ENCODE measurements at regions not wholly inside any gene's neighbourhood (a gene's known extent, or its start where the extent isn't known, plus 50 kb on each side); places are given as distances from the start of the nearest gene placed in this dataset.

DNA sequence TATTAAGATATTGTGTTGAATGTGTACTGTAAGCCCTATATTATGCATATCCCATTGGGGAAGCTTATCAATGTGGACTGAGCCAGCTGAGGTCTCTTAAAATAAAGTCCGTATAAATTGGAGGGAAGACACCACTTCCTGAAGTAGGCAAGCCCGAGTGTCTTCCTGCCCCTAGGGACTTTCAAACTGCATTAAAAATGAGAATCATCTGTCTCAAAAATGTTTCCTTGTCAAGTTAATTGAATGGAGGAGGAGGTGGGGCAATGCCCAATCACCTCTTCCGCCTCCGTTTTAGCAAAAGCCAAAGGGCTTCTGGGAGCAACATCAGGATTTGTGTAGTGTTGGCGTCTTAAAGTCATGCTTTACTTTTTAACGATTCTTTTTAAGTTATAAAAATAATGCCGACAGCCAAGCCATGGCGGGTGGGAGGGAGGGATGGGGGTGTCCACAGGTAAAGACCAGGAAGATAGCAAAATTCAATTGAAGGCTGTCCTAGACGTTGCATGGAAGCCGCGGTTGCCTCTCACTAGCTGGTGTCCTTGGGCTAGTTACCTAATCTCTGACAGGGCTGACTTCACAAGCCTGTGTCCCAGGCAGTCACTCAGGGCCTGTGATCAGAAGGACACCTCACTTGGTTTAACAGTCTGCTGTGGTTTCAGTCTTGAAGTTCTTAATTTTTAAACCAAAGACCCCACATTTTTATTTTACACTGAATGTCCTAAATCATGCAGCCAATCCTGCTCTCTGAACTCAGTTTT is 524.9 kb upstream of the PROK2 start:
- no peak for TF ChIP-seq Cebpa-rat (IDR thresholded peaks at IDR 0.05)
- Histone ChIP-seq H3K36me3 (no peaks in the 10 kb centered on the region), H3K4me1 (peaks cover 46 to 64% (median 57%) of the 10 kb centered on the region in 10 experiments), H3K4me2 (peak overlapping the region; percentile 82 to 95 (median 90)), H3K27me3 (no peaks in the 10 kb centered on the region), H3K9me3 (replicated peaks in 1 of 11) (no peaks in the 10 kb centered on the region), H3K4me3 (peak overlapping the region in 8 of 10 experiments; percentile 15 to 62 (median 46); a peak in 9 of 20 replicates), H4K20me1 (no peaks in the 10 kb centered on the region), H3K27ac (peak overlapping the region; percentile 56 to 93 (median 87); a peak in 21 of 22 replicates), H3K9ac (peak overlapping the region in 10 of 11 experiments; percentile 31 to 78 (median 76); a peak in 20 of 22 replicates)

DNA sequence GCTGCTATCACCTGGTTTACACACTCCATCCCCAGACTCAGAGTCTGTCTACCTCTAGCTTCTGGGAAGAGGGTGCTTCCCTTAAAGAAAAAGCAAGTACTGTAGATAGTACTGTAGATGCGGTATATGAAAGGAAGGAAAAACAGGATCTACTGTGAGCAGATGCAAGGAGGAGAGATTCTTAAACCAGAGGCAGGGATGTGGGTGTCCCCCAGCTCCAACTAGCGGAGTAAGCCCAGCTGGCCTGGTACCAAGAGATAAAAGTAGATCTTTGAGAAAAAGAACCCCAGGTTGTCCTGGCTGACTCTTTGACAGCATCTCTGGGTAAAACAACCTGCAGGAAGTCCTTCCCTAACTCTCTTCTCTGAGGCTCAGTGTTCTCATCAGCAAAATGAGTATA is 523.7 kb upstream of the PROK2 start:
- Histone ChIP-seq H3K27me3 (no peaks in the 10 kb centered on the region), H3K9ac (peak overlapping the region in 2 of 11 experiments; percentile 52 to 66; a peak in 3 of 22 replicates), H3K4me1 (peaks cover 46 to 64% (median 57%) of the 10 kb centered on the region in 10 experiments), H4K20me1 (no peaks in the 10 kb centered on the region), H3K27ac (peak overlapping the region in 8 of 11 experiments; percentile 81 to 93 (median 88); a peak in 12 of 22 replicates), H3K9me3 (replicated peaks in 1 of 11) (no peaks in the 10 kb centered on the region), H3K4me2 (peak overlapping the region in 10 of 11 experiments; percentile 82 to 95 (median 92); a peak in 20 of 22 replicates), H3K4me3 (no peak overlapping the region), H3K36me3 (no peaks in the 10 kb centered on the region)
- no peak for TF ChIP-seq Cebpa-rat (IDR thresholded peaks at IDR 0.05)

DNA sequence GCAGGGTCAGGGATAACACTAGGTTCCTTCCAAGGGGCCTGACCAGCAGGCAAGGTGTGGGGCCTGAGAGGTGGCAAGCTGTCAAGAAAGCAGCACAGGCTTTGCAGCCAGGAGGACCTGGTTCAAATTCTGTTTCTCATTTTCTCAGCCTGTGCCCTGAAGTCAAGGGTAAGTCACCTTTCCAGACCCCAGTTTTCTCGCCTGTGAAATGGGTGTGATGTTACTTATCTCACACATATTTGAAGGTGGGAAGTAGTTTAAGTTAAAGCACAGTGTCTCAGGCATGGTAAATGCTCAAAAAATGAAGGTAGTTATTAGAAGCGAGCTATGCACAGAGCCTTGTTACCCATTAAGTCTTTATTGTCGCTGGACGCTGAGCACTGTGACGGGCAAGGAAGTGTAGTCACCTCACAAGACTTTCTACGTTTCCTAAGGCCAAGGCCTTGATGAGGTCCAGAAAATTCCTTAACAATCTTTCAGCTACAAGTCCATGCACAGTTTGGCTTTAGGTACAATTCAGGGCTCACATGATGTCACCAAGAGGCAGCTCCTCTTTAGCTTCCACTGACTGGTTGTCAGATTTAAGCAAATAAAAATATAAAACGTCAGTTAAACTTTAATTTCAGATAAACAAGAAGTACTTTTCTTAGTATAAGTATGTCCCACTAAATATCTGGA is 522.6 kb upstream of the PROK2 start:
- H4K20me1 ChIP-seq: no peaks in the 10 kb centered on the region
- H3K4me3 ChIP-seq: no peak overlapping the region
- TF ChIP-seq Cebpa-rat (IDR thresholded peaks at IDR 0.05): no peak
- H3K36me3 ChIP-seq: no peaks in the 10 kb centered on the region
- H3K9me3 ChIP-seq (replicated peaks in 1 of 11): no peaks in the 10 kb centered on the region
- peak overlapping the region in 8 of 11 experiments; percentile 8 to 95 (median 85); a peak in 14 of 22 replicates for H3K4me2 ChIP-seq
- peaks cover 36 to 60% (median 53%) of the 10 kb centered on the region in 10 experiments for H3K4me1 ChIP-seq
- no peak overlapping the region for H3K27ac ChIP-seq
- no peaks in the 10 kb centered on the region for H3K27me3 ChIP-seq
- H3K9ac ChIP-seq: no peak overlapping the region

DNA sequence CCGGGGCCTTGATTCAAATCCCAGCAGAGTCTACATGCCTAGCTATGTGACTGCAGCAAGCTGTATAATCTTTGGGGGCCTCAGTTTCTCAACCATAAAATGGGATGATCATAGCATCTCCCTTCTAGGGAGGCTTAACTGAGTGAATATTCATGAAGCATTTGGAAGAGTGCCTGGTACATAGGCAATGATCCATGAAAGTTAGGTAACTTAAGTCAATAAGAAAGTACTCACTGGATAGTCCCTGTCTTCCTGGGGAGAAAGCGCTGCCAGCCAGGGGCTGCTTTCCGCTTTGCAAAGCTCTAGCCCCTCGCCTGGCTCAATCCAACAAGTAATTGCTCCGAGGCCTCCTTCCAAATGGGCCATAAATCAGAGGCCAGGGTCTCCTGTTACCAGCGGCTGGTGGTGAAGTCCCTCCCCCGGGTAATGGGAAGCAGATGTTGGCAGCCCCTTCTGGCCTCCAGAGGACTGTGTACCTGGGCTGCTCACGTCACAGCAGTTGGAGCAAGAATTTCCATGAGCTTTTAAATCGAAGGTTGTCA is 521.9 kb upstream of the PROK2 start:
- no peaks in the 10 kb centered on the region for H4K20me1 ChIP-seq
- no peaks in the 10 kb centered on the region for H3K36me3 ChIP-seq
- peaks cover 29 to 53% (median 46%) of the 10 kb centered on the region in 10 experiments for H3K4me1 ChIP-seq
- no peaks in the 10 kb centered on the region for H3K27me3 ChIP-seq
- H3K9me3 ChIP-seq (replicated peaks in 1 of 11): no peaks in the 10 kb centered on the region
- no peak for TF ChIP-seq Cebpa-rat (IDR thresholded peaks at IDR 0.05)
- no peak overlapping the region for H3K4me3 ChIP-seq
- peak overlapping the region in 8 of 11 experiments; percentile 8 to 95 (median 38); a peak in 14 of 22 replicates for H3K4me2 ChIP-seq
- H3K9ac ChIP-seq: no peak overlapping the region
- no peak overlapping the region for H3K27ac ChIP-seq

DNA sequence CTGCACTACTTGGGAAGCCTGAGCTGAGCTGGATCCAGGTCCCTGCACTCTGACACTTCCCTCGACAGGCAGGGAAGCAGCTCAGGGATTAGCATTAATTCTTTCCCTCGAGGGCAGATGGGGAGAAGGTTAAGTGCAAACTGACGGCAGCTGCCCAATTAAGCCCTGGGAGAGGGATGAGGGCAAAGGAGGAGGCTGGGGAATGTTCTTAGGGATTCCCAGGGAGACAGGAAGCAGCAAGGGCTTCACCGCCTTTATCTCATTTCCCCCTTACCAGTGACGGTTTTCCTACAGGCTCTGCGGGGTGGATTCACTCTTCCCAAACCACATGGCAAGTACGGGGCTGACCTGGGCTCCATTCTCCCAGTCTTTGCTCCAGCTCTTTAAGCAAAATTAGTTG is 519.0 kb upstream of the PROK2 start:
- TF ChIP-seq Cebpa-rat (IDR thresholded peaks at IDR 0.05): no peak
- Histone ChIP-seq H4K20me1 (no peaks in the 10 kb centered on the region), H3K36me3 (no peaks in the 10 kb centered on the region), H3K9me3 (replicated peaks in 1 of 11) (no peaks in the 10 kb centered on the region; a peak in 1 of 22 replicates), H3K27me3 (no peaks in the 10 kb centered on the region), H3K4me1 (peaks cover 9 to 25% (median 22%) of the 10 kb centered on the region in 10 experiments), H3K4me2 (no peak overlapping the region), H3K27ac (no peak overlapping the region), H3K9ac (no peak overlapping the region), H3K4me3 (no peak overlapping the region)

DNA sequence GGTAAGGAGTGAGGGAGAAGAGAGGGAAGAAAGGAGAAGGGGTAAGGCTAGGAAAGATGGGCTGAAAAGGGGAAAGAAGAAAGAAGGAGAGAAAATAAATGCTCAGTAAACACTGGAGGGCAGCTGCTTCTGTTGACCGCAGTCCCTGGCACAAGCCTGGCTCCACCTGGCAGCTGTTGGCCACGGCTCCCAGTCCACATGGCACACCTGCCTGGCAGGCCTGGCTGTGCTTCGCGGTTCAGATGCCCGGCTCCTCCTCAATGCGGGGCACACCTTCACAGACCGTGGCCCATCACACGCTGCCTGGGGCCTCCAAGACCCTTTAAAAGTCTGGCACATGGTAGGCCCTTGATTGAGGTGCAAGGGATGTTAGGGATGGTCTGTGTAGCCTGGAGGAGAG is 516.8 kb upstream of the PROK2 start:
- no peak for TF ChIP-seq Cebpa-rat (IDR thresholded peaks at IDR 0.05)
- Histone ChIP-seq H3K9ac (no peak overlapping the region), H3K9me3 (replicated peaks in 1 of 11) (no peaks in the 10 kb centered on the region; a peak in 1 of 22 replicates)

DNA sequence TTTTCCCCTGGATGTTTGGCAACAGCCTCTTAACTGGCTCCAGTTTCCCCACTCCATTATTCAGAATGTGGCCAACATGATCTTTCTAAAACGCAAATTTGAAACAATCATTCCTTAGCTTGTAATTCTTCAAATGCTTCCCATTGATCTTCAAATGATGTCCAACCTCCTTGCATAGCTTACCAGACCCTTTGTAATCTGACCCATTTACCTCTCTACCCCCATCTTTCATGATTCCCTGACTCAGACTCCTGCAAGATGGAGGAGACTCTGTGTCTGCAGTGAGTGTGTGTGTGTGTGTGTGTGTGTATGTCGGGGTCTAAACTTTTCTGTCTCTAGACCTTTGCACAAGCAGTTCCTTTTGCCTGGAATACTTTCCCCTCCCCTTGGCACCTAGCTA is 515.7 kb upstream of the PROK2 start:
- no peaks in the 10 kb centered on the region; a peak in 1 of 22 replicates for H3K9me3 ChIP-seq (replicated peaks in 1 of 11)
- H3K9ac ChIP-seq: no peak overlapping the region
- TF ChIP-seq Cebpa-rat (IDR thresholded peaks at IDR 0.05): no peak

More for the DNA sequence above, 516.8 kb upstream of the PROK2 start:
- peaks cover under 1 to 13% (median 3%) of the 10 kb centered on the region in 10 experiments; a peak in 18 of 20 replicates for H3K4me1 ChIP-seq
- H3K27ac ChIP-seq: no peak overlapping the region
- H3K36me3 ChIP-seq: no peaks in the 10 kb centered on the region
- no peaks in the 10 kb centered on the region for H3K27me3 ChIP-seq
- H3K4me2 ChIP-seq: no peak overlapping the region
- H4K20me1 ChIP-seq: no peaks in the 10 kb centered on the region
- H3K4me3 ChIP-seq: no peak overlapping the region

DNA sequence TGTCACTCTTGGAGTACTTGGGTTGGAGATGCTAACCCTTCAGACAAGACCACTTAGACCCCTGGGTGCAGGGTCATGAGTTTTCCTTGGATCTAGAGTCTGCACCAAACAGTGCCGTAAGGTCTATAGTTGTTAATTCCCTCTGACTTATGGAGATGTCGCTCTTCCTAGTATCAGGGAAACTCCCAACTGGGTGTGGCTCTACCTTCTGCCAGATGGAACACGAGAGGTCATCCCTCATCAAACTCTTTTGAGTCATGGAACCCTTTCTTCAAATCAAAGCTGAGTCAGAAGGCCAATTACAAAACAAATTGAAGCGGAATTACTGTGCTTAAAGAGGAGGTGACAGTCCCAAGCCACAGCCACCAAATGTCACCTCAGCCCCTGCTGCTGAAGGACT is 514.9 kb upstream of the PROK2 start:
- no peak overlapping the region for H3K4me3 ChIP-seq
- no peak overlapping the region for H3K9ac ChIP-seq
- no peak overlapping the region for H3K27ac ChIP-seq
- H3K36me3 ChIP-seq: no peaks in the 10 kb centered on the region
- peaks cover 0 to 13% (median 0%) of the 10 kb centered on the region in 10 experiments; a peak in 8 of 20 replicates for H3K4me1 ChIP-seq
- H4K20me1 ChIP-seq: no peaks in the 10 kb centered on the region
- H3K4me2 ChIP-seq: peak overlapping the region in 4 of 11 experiments; percentile 24 to 61 (median 42); a peak in 3 of 22 replicates
- no peaks in the 10 kb centered on the region for H3K27me3 ChIP-seq
- TF ChIP-seq Cebpa-rat (IDR thresholded peaks at IDR 0.05): no peak
- no peaks in the 10 kb centered on the region; a peak in 1 of 22 replicates for H3K9me3 ChIP-seq (replicated peaks in 1 of 11)

More for the DNA sequence above, 515.7 kb upstream of the PROK2 start:
- Histone ChIP-seq H3K4me2 (no peak overlapping the region), H4K20me1 (no peaks in the 10 kb centered on the region), H3K4me1 (peaks cover 0 to 13% (median 0%) of the 10 kb centered on the region in 10 experiments; a peak in 8 of 20 replicates), H3K27me3 (no peaks in the 10 kb centered on the region), H3K4me3 (no peak overlapping the region), H3K27ac (no peak overlapping the region), H3K36me3 (no peaks in the 10 kb centered on the region)

DNA sequence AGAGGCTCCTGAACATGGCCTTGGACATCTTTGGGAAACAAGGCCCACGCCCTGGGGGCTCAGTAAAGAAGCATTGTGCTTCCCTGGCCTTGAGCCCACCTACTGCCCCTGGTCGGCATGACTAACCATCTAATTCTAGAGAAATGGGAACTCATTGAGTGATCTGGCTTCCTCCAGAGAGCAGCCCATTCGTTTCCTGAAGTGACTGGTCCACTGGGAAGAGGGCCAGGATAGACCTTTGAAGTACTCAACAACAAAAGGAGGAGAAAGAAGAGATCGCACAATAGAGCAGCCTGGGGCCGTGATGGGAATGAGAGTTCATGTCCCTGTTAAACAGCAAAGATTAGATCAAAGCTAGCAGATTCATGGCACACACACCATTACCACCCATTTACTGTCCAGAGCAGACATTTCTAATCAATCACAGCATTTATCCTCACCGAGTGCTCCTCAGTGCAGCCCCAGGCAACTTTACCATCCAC is 514.4 kb upstream of the PROK2 start:
- Histone ChIP-seq H3K4me2 (peak overlapping the region in 5 of 11 experiments; percentile 24 to 61 (median 35); a peak in 6 of 22 replicates), H3K9ac (no peak overlapping the region), H4K20me1 (no peaks in the 10 kb centered on the region), H3K27me3 (no peaks in the 10 kb centered on the region), H3K9me3 (replicated peaks in 1 of 11) (no peaks in the 10 kb centered on the region; a peak in 1 of 22 replicates), H3K4me1 (peaks cover 0 to 13% (median 0%) of the 10 kb centered on the region in 10 experiments; a peak in 8 of 20 replicates), H3K36me3 (no peaks in the 10 kb centered on the region), H3K27ac (no peak overlapping the region), H3K4me3 (no peak overlapping the region)
- TF ChIP-seq Cebpa-rat (IDR thresholded peaks at IDR 0.05): no peak

Data from BLaER1 treated with 17β-estradiol and CSF1 and Interleukin-3, amounts not matched to agents 10 nM and 100 nM (cell line).